ENCODE measurements at regions not wholly inside any gene's neighbourhood (a gene's known extent, or its start where the extent isn't known, plus 50 kb on each side); places are given as distances from the start of the nearest gene placed in this dataset.
A peak's percentile ranks its signal among the peaks of the same experiment; 100 is the strongest.
"Not testable (repeated sequence)": the region's sequence is repeated elsewhere in the genome, so short reads cannot be mapped to it uniquely, and the experiment has no call there.

DNA sequence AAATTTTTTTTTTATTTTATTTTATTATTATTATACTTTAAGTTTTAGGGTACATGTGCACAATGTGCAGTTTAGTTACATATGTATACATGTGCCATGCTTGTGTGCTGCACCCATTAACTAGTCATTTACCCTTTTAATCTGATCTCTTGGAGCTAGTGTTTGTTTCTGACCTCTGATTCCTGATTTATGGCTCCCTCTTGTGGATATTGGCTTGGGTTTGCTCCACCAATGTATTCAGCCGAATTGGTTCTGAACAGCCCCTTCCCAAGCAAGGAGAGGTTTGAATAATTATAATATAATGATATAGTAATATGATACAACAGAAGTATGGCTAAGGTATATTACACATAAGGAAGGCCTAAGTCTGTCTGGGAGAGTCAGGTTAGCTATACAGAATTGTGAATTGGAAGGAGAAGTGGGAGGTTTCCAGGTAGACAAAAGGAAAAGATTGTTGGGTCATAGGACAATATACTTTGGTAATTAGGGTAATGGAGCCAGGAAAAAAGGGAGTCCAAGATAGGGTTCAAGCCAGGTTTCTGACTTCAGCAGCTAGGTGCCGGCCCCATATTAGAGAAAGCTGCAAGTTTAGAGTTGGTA lies 53.1 kb upstream of the HMCN1 start:
- peak; percentile 37 for DNase-seq (ENCODE audit: low spot score)

DNA sequence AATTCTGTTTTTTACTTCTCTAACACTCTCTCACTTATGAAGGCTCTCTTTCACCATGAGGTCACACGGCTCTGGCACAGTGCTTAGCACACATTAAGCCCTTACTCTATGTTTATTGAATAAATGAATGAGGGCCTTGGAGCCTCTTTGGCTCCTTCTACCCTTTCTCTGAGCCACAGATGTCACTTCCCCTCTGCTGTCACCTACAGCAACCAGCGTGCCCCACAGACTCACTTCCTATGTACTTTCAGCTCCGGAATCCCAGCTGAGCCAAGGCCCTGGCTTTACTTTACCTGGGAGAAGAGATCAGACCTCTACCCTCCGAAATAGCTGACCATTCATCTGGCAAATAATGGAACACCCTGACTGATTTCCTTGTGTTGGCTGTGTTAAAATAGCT lies 53.7 kb upstream of the HMCN1 start:
- no peak for DNase-seq (ENCODE audit: low spot score)

GRCh38 chr1:185679220-185679619 lies 55.0 kb upstream of the HMCN1 start:
- no peak for DNase-seq (ENCODE audit: low spot score)

DNA sequence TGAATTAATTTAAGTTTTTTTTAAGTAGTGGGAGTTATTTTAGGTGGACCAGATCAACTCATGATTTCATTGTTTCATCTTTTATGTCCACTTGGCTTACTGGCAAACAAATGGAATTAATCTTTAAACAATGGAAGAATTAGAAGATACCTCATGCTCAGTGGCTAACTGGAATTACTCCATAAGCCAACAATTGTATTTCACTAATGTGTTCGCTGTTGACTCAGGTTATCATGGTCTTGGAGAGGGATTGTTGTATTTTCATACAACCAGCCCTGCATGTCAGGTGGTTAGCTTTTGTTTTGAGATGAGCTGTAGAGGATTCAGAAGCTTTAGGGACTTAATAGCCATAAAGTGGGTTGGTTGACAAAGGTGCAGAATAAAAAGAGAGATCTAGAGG lies 57.2 kb upstream of the HMCN1 start:
- DNase-seq (ENCODE audit: low spot score) = no peak

DNA sequence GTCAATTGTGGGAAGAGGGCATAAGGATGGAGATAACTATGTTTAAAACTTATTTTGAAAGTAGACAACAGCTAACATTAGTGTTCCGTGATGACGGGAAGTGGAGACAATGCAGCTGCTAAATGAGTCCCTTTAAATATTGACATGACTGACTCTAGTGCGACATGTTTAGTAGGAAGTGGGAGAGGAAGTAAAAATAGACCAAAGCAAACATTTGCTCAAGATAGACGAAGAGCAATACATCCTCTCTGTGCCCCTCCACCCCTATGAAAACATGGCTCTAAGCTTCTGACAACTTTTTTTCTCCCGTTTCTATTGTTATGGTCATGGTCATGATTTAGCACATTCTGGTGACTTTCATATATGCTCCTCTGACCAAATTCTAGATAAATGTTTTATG lies 60.0 kb upstream of the HMCN1 start:
- no peak for DNase-seq (ENCODE audit: low spot score)

- no peak for DNase-seq (ENCODE audit: low spot score)
Observed at GRCh38 chr1:185672719-185673360, 61.4 kb upstream of the HMCN1 start.

- DNase-seq (ENCODE audit: low spot score) = peak; percentile 17
Observed at GRCh38 chr1:185670187-185670627, 64.0 kb upstream of the HMCN1 start.

DNA sequence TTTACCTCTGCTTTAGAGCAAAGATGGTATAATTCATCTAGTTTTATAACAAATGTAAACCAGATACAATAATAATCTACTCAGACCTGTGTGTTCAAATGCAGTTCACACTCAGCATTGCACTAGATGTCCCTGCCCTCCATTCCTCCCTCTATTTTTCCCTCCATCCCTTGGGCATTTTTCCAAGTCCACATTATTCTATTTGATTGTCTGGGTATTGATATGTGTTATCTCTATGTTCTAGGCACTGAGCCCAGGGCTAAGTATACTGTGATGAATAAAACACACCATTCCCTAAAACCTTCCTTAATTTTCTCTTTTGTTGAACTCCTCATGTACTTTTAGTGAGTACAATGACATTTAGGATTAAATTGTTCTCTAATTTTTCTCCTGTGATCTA lies 66.2 kb upstream of the HMCN1 start:
- DNase-seq (ENCODE audit: low spot score) = no peak

- no peak for DNase-seq (ENCODE audit: low spot score)
Observed at GRCh38 chr1:185666582-185666981, 67.6 kb upstream of the HMCN1 start.

DNA sequence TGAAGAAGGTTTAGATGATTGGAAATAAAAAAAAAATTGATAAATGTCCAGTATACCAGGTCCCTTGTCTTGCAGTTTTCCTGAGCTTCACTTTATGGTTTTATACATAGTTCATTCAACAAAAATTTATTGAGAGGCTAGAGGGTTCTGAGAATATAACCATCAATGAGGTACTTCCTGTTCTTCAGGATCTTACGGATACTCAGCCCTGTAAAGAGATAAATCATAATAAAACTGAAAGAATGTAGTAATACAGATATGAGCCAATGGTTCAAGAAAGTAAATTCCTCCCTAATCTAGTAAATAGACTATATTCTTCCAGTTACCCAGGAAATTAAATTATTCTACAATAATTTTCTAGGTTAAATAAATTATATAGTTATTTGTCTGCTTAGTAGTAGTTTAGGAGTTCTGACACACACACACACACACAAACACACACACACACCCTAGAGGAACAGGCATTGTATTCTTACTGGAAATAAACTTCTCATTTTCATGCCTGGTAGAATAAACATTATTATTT lies 70.4 kb upstream of the HMCN1 start:
- DNase-seq (ENCODE audit: low spot score) = no peak

GRCh38 chr1:185663332-185663731 lies 70.9 kb upstream of the HMCN1 start:
- no peak for DNase-seq (ENCODE audit: low spot score)

GRCh38 chr1:185661971-185662370 lies 72.2 kb upstream of the HMCN1 start:
- DNase-seq (ENCODE audit: low spot score) = no peak

GRCh38 chr1:185656663-185657062 lies 77.5 kb upstream of the HMCN1 start:
- no peak for DNase-seq (ENCODE audit: low spot score)

DNA sequence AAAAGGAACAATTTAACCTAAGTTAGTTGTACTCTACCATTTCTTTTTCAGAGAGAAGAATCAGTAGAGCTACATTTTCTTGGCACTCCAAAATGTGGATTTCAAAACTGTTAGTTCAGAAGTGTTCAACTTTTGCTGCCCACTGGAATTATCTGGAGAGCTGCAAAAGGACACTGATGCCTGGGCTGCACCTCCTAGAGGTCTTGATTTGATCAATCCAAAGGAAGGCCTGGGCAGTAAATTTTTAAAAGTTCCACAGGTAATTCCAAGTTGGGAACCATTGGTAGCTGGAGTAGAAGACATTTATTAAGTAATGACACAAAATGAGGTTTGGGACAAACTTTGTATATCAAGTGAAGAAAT lies 79.3 kb upstream of the HMCN1 start:
- no peak for DNase-seq (ENCODE audit: low spot score)

GRCh38 chr1:185654199-185654951 lies 79.8 kb upstream of the HMCN1 start:
- DNase-seq (ENCODE audit: low spot score) = peak; percentile 18

DNA sequence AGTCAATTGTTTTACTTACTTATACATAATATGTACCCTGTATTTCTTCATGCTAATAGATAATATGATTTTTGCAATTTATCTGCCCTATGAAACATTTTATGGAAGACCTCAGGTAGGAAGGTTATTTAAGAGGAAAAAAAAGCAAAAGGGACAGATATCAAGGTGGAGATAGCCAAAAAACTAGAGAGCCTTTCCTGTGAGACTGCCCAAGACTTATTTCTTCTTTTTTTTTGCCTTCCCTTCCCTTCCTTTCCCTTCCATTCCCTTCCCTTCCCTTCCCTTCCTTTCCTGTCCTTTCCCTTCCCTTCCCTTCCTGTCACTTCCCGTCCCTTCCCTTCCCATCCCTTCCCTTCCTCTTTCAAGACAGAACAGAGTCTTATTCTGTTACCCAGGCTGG lies 80.6 kb upstream of the HMCN1 start:
- no peak for DNase-seq (ENCODE audit: low spot score)

- no peak for DNase-seq (ENCODE audit: low spot score)
Observed at GRCh38 chr1:185652348-185652747, 81.8 kb upstream of the HMCN1 start.

- no peak for DNase-seq (ENCODE audit: low spot score)
Observed at GRCh38 chr1:185650602-185651230, 83.5 kb upstream of the HMCN1 start.

DNA sequence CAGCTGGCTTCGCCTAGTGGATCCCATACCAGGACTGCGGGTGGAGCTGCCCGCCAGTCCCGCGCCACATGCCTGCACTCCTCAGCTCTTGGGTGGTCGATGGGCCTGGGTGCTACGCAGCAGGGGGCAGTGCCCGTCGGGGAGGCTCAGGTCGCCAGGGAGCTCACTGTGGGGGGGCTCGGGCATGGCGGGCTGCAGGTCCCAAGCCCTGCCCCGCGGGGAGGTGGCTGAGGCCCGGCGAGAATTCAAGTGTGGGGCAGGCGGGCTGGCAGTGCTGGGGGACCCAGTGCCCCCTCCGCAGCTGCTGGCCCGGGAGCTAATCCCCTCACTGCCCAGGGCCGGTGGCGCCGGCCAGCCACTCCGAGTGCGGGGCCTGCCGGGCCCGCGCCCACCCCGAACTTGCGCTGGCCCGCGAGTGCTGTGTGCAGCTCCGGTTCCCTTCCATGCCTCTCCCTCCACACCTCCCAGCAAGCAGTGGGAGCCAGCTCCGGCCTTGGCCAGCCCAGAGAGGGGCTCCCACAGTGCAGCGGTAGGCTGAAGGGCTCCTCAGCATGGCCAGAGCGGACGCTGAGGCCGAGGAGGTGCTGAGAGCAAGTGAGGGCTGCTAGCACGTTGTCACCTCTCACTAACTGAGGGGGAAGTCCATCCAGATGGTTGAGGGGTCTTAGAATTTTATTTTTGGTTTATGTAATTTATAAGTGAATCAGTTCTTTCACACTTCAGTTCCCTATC lies 85.2 kb upstream of the HMCN1 start:
- DNase-seq (ENCODE audit: low spot score) = no peak

DNA sequence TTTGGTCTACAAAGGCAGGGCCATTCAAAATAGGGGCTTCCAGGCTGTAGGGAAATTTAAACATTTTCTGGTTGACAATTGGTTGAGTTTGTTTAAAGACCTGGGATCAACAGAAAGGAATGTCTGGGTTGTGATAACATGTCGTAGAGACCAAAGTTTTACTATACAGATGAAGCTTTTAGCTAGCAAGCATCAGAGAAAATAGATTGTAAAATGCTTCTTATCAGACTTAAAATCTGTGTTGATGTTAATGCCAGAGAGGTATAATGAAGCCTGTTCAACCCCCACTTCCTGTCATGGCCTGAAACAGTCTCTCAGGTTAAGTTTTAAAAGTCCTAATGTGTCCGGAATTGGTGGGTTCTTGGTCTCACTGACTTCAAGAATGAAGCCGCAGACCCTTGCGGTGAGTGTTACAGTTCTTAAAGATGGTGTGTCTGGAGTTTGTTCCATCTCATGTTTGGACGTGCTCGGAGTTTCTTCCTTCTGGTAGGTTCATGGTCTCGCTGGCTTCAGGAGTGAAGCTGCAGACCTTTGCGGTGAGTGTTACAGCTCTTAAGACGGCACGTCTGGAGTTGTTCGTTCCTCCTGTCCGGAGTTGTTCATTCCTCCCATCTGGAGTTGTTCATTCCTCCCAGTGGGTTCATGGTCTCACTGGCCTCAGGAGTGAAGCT lies 86.5 kb upstream of the HMCN1 start:
- not testable (repeated sequence) for DNase-seq (ENCODE audit: low spot score)

- peak; percentile 85 for DNase-seq (ENCODE audit: low spot score)
Observed at GRCh38 chr1:185646202-185646683, 87.9 kb upstream of the HMCN1 start.

Data from AG08396 (cell line).